Mesodermal cell (in vitro differentiated cells): ENCODE measurements at regions not wholly inside any gene's neighbourhood (a gene's known extent, or its start where the extent isn't known, plus 50 kb on each side); places are given as distances from the start of the nearest gene placed in this dataset.

ENCODE experiments used
- H3K27ac ChIP-seq: 2 replicates; pipeline ENCODE4 v1.7.0; 2013; ENCODE audit warnings: mild to moderate bottlenecking, low read depth, low read length, moderate library complexity; ENCODE audit not compliant: severe bottlenecking
- H3K36me3 ChIP-seq: 2 replicates; pipeline ENCODE4 v1.7.1; 2013; ENCODE audit warnings: mild to moderate bottlenecking, low read length, moderate library complexity; ENCODE audit not compliant: control insufficient read depth, insufficient read depth
- H3K4me1 ChIP-seq: one replicate; pipeline ENCODE4 v1.7.1; 2013; ENCODE audit warnings: mild to moderate bottlenecking, low read length; ENCODE audit not compliant: insufficient read depth, control insufficient read depth, poor library complexity, severe bottlenecking
- H3K4me3 ChIP-seq: 2 replicates; pipeline ENCODE4 v1.7.0; 2013; ENCODE audit warnings: low read length, control low read depth, mild to moderate bottlenecking; ENCODE audit not compliant: insufficient read depth, poor library complexity, severe bottlenecking; ENCODE audit errors: extremely low read depth
- H3K9me3 ChIP-seq: 2 replicates; pipeline ENCODE4 v1.7.1; 2013; ENCODE audit warnings: mild to moderate bottlenecking, low read length, moderate library complexity; ENCODE audit not compliant: control insufficient read depth
- WGBS, 2 experiments: methylation state at CpG; one replicate each; pipeline ENCODE4 v1.1.5; 2013; ENCODE audit warnings: missing lambda C conversion rate in 2 of 2; ENCODE audit not compliant: insufficient coverage in 2 of 2; 5-methylcytosine and 5-hydroxymethylcytosine counted together

- Histone ChIP-seq H3K27ac (no peak overlapping the region), H3K36me3 (no peaks in the 10 kb centered on the region), H3K9me3 (peaks cover 12% of the 10 kb centered on the region), H3K4me1 (no peaks in the 10 kb centered on the region), H3K4me3 (no peak overlapping the region)
- 83 to 89% methylated on average over 5 of the region's 5 CpGs for WGBS, 2 experiments
Measured at GRCh38 chr2:217314021-217314460, 454.2 kb upstream of the TNP1 start.

GRCh38 chr2:217313386-217313785 is 453.5 kb upstream of the TNP1 start:
- Histone ChIP-seq H3K36me3 (no peaks in the 10 kb centered on the region), H3K4me3 (no peak overlapping the region), H3K27ac (no peak overlapping the region), H3K9me3 (peaks cover 12% of the 10 kb centered on the region), H3K4me1 (no peaks in the 10 kb centered on the region)
- 83 to 90% methylated on average over 1 to 2 of the region's 4 CpGs for WGBS, 2 experiments

DNA sequence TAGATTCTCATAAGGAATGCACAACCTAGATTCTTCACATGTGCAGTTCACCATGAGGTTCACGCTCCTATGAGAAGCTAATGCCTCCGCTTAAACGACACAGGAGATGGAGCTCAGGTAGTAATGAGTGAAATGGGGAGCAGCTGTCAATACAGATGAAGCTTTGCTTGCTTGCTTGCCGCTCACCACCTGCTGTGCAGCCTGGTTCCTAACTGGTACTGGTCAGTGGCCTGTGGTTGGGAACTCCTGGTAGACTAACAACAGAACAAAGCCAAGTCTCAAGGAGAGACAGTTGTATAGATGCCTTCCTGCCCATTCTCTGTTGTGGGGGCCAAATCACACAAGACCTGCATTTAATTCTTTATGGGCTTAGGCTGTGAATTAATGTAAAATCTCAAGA is 449.2 kb upstream of the TNP1 start:
- 100% methylated on average over 3 to 4 of the region's 4 CpGs for WGBS, 2 experiments
- no peak overlapping the region for H3K27ac ChIP-seq
- no peaks in the 10 kb centered on the region for H3K36me3 ChIP-seq
- H3K4me1 ChIP-seq = no peaks in the 10 kb centered on the region
- no peaks in the 10 kb centered on the region for H3K9me3 ChIP-seq
- no peak overlapping the region for H3K4me3 ChIP-seq

DNA sequence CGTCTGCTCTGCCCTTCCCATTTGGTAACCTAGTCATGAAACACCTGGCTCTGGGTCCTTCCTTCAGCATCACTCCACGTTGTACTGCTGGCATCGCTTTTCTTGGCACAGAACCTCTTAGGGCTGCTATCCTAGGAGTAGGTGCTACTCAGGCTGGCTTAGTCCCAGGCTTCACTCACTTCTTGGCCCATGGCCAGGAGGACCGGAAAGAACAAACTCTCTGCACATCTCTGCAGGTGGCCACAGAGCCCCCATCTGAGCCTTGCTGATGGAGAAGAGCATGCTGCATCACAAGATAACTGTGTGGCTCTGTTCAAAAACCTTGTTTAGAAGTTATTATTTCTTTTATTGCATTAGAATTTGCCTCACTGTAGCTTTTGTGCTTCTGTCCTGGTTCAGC is 447.2 kb upstream of the TNP1 start:
- Histone ChIP-seq H3K4me3 (no peak overlapping the region), H3K36me3 (no peaks in the 10 kb centered on the region), H3K27ac (no peak overlapping the region), H3K4me1 (no peaks in the 10 kb centered on the region), H3K9me3 (no peaks in the 10 kb centered on the region)
- 85 to 98% methylated on average over 4 of the region's 4 CpGs for WGBS, 2 experiments

- WGBS, 2 experiments = 86 to 95% methylated on average over 2 to 3 of the region's 3 CpGs
- Histone ChIP-seq H3K36me3 (no peaks in the 10 kb centered on the region), H3K4me3 (no peak overlapping the region), H3K9me3 (no peaks in the 10 kb centered on the region), H3K4me1 (no peaks in the 10 kb centered on the region), H3K27ac (no peak overlapping the region)
Measured at GRCh38 chr2:217305882-217306281, 446.0 kb upstream of the TNP1 start.

- Histone ChIP-seq H3K9me3 (no peaks in the 10 kb centered on the region), H3K4me3 (no peak overlapping the region), H3K4me1 (no peaks in the 10 kb centered on the region), H3K36me3 (no peaks in the 10 kb centered on the region), H3K27ac (no peak overlapping the region)
Measured at GRCh38 chr2:217304582-217304981, 444.7 kb upstream of the TNP1 start.

- no peaks in the 10 kb centered on the region for H3K36me3 ChIP-seq
- WGBS, 2 experiments = 86 to 93% methylated on average over 3 of the region's 3 CpGs
- no peak overlapping the region for H3K27ac ChIP-seq
- no peak overlapping the region for H3K4me3 ChIP-seq
- H3K9me3 ChIP-seq = no peaks in the 10 kb centered on the region
- H3K4me1 ChIP-seq = no peaks in the 10 kb centered on the region
Measured at GRCh38 chr2:217302856-217303255, 443.0 kb upstream of the TNP1 start.

- WGBS, 2 experiments = 91 to 96% methylated on average over 3 of the region's 4 CpGs
- no peaks in the 10 kb centered on the region for H3K36me3 ChIP-seq
- peaks cover 5% of the 10 kb centered on the region for H3K9me3 ChIP-seq
- no peaks in the 10 kb centered on the region for H3K4me1 ChIP-seq
- no peak overlapping the region for H3K27ac ChIP-seq
- H3K4me3 ChIP-seq = no peak overlapping the region
Measured at GRCh38 chr2:217301142-217301925, 441.5 kb upstream of the TNP1 start.

- Histone ChIP-seq H3K36me3 (no peaks in the 10 kb centered on the region), H3K4me3 (no peak overlapping the region), H3K9me3 (peaks cover 5% of the 10 kb centered on the region), H3K4me1 (no peaks in the 10 kb centered on the region), H3K27ac (no peak overlapping the region)
- no CpG with 5 or more reads among the region's 1 CpG for WGBS, 2 experiments
Measured at GRCh38 chr2:217299590-217299989, 439.7 kb upstream of the TNP1 start.

- 80% methylated on average over 1 of the region's 2 CpGs for WGBS, 2 experiments
- Histone ChIP-seq H3K9me3 (peaks cover 5% of the 10 kb centered on the region), H3K4me1 (no peaks in the 10 kb centered on the region), H3K36me3 (no peaks in the 10 kb centered on the region), H3K27ac (no peak overlapping the region), H3K4me3 (no peak overlapping the region)
Measured at GRCh38 chr2:217297096-217297495, 437.2 kb upstream of the TNP1 start.

GRCh38 chr2:217294818-217295217 is 435.0 kb upstream of the TNP1 start:
- H3K4me1 ChIP-seq = no peaks in the 10 kb centered on the region
- WGBS, 2 experiments = no CpG with 5 or more reads among the region's 4 CpGs

More at GRCh38 chr2:217294818-217295217, 435.0 kb upstream of the TNP1 start:
- no peak overlapping the region for H3K4me3 ChIP-seq
- no peak overlapping the region for H3K27ac ChIP-seq
- H3K9me3 ChIP-seq = peaks cover 5% of the 10 kb centered on the region
- no peaks in the 10 kb centered on the region for H3K36me3 ChIP-seq
